NOMO-1 treated with DMSO at 0.1 percent for 48 hours (cell line): ENCODE measurements at regions not wholly inside any gene's neighbourhood (a gene's known extent, or its start where the extent isn't known, plus 50 kb on each side); places are given as distances from the start of the nearest gene placed in this dataset.
"Not testable (repeated sequence)": the region's sequence is repeated elsewhere in the genome, so short reads cannot be mapped to it uniquely, and the experiment has no call there.

Source experiments
- DNase-seq: peaks from one replicate; lab custom pipeline; 2025; ENCODE audit not compliant: unreplicated experiment; lab: John Stamatoyannopoulos, UW

DNA sequence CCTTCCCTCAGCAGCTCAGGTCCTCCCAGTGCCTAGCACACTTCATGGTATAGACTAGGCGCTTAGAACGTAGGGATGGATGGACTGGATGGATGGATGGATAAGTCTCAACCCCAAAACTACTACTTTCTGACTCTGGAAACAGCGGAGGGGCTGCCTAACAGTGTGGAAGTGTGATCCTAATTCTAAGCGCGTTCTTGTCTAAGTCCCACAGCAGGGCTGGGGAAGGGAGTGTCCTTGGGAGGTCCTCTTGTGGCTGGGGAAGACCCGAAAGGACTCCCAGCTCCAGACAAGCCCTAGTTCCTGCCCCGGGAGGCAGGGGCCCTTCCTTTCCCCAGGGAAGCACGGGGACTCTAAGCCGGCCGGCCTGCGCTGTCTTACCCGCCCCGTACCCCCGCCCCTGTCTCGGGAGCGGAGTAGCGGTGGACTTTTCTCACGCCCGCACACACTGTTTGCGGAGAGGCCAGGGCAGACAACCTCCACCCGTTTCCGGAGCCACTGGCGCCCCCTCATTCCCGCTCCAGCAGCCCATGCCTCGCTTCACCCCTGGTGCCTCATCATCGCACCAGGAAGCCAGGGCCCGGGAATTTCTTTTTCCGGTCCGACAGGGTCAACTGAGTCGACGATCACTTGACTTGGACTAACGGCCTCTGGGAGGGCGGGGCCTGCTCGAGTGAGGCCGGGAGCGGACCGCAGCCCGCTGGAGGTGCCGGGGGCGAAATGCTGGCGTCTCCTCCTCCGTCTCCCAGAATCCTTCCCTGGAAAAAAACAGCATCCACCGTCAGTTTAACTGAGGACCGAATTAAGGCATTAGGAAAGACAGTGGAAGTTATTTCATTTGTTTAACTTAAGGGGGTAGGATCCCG, 133.3 kb downstream of the TBC1D2B start:
- DNase-seq = peak; percentile 47

GRCh38 chr15:77942611-77943211, 134.8 kb downstream of the TBC1D2B start:
- no peak for DNase-seq

DNA sequence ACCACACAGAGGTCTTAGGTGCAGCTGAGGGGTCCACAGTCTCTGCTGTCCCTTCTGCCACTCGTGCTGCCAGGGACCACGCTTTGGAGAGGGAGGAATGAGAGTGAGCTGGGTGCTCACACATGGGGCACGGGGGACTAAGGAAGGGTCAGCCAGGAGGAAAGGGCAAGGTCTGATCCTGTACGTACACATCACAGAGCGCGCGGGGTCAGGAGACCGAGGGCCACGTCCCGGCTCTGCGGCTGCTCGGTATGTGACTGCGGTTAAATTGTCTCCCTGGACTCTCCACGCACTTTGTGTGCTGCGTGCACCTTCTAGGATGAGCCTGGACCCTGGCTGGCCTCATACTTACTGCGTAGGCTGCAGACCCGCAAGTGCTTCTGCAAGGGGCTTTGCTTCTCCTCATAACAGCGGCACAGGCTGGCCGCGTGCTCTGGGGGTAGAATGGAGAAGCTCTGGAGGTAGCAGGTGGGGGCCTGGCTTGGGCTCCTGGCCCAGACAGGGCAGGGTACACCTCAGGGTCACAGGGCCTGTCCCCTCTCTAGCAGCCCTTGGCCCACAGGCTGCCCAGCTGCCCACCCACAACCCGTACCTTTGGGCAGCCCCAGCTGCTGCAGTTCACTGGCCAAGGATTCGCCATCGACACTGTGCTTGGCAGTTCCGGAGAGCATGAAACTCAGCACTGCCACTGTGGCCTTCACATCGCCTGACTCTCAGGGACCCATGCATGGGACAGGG, 136.3 kb downstream of the TBC1D2B start:
- DNase-seq = not testable (repeated sequence)

- DNase-seq = no peak
Measured at GRCh38 chr15:77940381-77940947, 137.0 kb downstream of the TBC1D2B start.

DNA sequence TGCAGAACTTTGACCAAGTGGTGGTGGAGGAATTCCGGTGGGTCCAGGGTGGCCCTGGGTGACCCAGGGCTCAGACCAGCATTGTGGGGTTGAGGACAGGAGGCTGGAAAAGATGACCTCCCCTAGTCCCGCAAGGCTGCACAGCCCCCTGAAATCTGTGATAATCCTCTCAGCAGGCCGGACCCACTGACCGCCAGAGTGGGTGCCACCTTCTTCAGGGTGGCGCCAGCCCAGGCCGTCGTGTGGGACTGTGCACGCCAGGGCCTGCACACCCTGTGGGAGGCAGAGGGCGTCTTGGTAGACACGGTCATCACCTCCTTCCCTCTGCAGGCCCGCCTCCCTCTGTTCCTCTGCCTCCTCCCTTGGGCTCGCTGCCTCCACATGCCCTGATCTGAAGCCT, 137.7 kb downstream of the TBC1D2B start:
- DNase-seq = no peak

- DNase-seq = not testable (repeated sequence)
Measured at GRCh38 chr15:77939026-77939425, 138.5 kb downstream of the TBC1D2B start.

- not testable (repeated sequence) for DNase-seq
Measured at GRCh38 chr15:77938546-77938945, 139.0 kb downstream of the TBC1D2B start.

GRCh38 chr15:77936567-77936966, 140.9 kb downstream of the TBC1D2B start:
- not testable (repeated sequence) for DNase-seq

GRCh38 chr15:77934516-77934915, 143.0 kb downstream of the TBC1D2B start:
- DNase-seq = not testable (repeated sequence)

- not testable (repeated sequence) for DNase-seq
Measured at GRCh38 chr15:77930907-77931306, 146.6 kb downstream of the TBC1D2B start.

DNA sequence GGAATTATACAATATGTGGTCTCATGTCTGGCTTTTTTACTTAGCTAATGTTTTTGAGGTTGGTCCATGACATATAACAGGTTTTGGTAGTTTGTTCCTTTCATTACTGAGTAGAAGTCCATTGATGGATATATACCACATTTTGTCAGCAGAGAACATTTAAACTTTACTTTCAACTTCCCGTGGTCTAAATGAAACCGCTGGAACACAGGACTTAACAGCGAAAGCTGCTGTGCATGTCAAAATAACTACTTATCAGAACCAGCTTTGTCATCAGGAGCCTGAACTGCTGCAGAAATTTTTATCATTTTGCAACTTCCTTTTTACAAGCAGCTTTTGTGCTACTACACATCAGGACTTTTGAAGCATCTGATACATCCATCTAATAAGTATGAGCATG, 147.0 kb downstream of the TBC1D2B start:
- DNase-seq = peak; percentile 23

DNA sequence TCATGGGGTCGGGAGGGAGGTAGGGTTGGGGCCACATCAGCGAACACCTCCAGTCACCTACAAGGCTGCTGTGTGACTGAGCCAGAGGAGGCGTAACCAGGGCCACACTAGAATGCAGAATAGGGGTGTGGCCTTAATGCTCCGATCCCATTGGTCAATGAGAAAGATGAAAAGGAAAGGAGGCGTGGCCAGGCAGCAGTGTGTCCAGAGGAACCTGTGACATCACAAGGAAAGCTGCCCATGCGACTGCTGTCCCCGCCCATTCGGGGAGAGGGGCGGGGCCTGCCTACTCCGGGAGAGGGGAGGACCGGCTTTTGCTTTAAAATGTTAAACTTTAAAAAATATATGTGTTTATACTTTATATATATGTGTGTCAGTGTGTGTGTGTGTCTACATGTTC, 150.7 kb downstream of the TBC1D2B start:
- DNase-seq = not testable (repeated sequence)

DNA sequence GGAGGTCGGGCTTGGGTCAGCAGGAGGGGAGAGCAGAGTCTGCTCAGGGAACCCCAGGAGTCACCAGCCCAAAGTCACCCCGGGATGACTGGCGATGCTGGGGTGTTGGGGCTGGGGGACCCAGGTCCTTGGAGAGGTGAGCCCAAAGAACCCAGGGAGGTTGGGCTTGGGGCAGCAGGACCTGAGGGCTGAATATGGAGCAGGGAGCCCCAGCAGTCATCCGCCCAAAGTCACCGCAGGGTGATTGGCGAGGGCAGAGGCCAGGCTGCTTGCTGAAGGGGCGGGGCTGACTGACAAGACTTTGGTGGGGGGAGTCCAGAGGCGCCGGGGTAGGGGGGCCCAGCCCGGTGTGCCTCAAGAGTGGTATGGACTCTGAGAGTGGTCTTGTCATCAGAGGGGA, 151.2 kb downstream of the TBC1D2B start:
- DNase-seq = not testable (repeated sequence)

GRCh38 chr15:77925101-77925500, 152.4 kb downstream of the TBC1D2B start:
- DNase-seq = not testable (repeated sequence)

- no peak for DNase-seq
Measured at GRCh38 chr15:77921664-77922063, 155.8 kb downstream of the TBC1D2B start.

DNA sequence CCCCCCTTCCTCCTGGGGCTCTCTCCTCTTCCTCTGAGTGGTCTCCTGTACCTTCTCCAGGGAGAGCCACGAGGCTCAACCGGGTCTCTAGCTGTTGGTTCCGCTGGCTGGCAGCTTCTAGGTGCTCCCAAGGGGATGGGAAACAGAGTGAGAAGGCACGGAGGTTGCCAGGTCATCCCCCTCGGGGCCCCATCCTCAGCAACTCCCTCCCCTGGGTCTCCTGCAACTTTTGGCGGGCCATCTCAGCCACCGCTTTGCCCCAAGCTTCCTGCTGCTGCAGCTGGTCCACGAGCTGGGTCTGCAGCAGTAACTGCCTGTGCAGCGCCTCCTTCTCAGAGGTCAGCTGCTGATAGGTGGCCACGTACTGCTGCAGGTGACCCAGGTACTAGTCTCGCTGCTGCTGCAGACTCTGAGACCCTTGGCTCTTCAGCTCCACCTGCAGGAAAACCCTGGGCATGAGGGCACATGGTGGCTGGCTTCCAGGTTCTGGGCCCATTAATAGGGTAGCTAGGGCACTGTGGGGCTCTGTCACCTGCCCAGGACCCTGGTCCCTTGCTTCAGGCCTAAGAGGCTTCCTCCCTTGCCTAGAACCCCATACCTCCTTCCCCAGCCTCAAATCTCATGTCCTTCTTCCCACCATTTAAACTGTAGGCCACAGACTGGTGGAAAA, 160.4 kb downstream of the TBC1D2B start:
- not testable (repeated sequence) for DNase-seq

GRCh38 chr15:77915961-77916330, 161.6 kb downstream of the TBC1D2B start:
- not testable (repeated sequence) for DNase-seq

DNA sequence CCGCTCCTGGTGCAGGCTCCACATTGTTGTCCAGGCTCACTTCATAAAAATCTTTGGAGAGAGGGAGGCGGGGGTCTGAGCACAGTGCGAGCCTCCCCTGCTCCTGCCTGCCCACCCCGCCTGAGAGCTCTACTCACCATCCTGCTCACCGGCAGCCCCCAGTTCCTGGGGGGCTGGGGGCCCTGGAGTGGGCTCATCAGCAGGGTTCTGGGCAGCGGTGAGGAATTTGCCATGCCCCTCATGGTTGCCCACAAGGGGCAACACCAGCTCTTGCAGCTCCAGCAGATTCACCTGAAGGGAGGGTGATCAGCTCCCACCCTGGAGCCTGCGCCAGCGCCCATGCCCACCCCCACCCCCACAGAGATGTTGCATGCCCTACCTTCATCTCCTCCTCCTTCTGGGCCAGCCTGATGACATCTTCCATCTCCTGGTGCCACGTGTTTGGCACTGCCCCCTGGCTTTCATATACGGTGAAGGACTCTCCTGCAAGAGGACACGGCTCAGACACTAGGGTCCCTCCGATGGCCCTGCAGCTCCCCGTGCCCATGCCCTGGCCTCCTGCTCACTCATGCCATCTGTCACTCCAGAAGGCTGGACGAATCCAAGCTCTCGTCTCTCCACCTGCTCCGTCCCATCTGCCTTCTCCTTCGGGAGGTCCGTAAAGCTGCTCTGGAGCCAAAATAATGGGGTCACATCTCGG, 162.1 kb downstream of the TBC1D2B start:
- DNase-seq = no peak

DNA sequence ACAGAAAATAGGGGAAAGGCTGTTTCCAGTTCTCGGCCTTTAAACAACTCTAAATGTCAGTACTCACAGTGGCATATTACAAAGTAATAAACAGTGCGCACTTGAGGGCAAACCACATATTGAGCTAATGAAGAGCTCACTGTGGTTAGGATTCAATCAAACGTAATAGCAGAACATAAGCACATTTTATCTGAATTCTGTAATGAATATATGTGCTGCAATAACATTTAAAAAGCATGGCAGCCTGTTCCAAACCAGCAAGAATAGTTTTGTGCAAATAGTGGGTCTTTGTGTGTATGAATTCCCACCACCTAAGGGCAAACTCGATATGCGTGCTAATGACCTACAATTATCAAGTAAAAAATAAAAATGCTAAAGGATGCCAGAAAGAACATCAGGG, 163.0 kb downstream of the TBC1D2B start:
- not testable (repeated sequence) for DNase-seq
